ENCODE measurements at regions not wholly inside any gene's neighbourhood (a gene's known extent, or its start where the extent isn't known, plus 50 kb on each side); places are given as distances from the start of the nearest gene placed in this dataset.

DNA sequence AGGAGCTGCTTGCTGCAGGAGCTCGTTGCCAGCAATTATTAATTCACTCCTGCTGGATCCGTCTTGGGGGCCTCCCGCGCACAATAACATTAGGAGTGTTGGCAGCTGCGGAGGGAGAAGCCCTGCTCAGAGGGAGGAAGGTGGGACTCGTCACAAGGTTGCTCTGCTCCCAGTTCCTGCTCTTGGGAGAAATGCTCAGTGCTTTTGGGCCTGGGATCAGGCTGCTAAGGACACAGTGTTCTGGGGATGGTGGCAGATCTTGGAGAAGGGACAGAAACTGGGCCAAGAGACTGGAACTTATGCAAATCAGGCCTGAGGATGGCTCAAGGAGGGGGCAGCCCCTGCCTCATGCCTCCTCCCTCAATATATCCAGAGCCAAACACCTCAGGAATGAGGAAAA lies 78.9 kb upstream of the OLFM4 start:
- Histone ChIP-seq H3K4me1 (ENCODE audit: control insufficient read depth, insufficient read depth, low read length, poor library complexity, severe bottlenecking) (no peaks in the 10 kb centered on the region), H3K27ac (ENCODE audit: insufficient read depth, low read length, poor library complexity, severe bottlenecking) (no peak overlapping the region), H3K36me3 (ENCODE audit: control insufficient read depth, insufficient read depth, low read length) (no peaks in the 10 kb centered on the region), H3K4me3 (ENCODE audit: insufficient read depth, low read depth, low read length, poor library complexity, severe bottlenecking) (no peak overlapping the region), H3K9me3 (ENCODE audit: control insufficient read depth, low read length) (no peaks in the 10 kb centered on the region), H3K27me3 (replicated peaks; ENCODE audit: control insufficient read depth, insufficient read depth, low read length, poor library complexity, severe bottlenecking) (no peaks in the 10 kb centered on the region)
- DNase-seq = no peak

DNA sequence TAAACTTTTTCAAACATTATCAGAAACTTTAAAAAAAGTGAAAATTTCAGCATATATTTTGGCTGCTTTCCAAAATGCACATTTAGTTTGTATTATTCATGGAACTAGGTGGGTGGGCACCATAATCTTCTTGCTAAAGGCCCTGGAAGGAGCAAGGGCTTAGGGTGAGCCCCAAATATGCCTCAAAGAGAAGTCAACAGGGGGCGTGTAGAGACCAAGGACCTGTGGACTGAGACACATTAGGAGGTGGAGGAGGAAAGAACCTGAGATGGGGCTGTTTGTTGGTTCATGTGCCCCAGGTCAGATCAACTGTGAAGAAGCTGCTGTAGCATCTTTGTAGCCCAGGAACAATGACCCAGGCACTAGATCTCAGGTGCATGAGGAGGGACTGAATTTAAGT lies 79.6 kb upstream of the OLFM4 start:
- no peaks in the 10 kb centered on the region for H3K36me3 ChIP-seq (ENCODE audit: control insufficient read depth, insufficient read depth, low read length)
- H3K27ac ChIP-seq (ENCODE audit: insufficient read depth, low read length, poor library complexity, severe bottlenecking) = no peak overlapping the region
- DNase-seq = no peak
- no peaks in the 10 kb centered on the region for H3K4me1 ChIP-seq (ENCODE audit: control insufficient read depth, insufficient read depth, low read length, poor library complexity, severe bottlenecking)
- no peaks in the 10 kb centered on the region for H3K27me3 ChIP-seq (replicated peaks; ENCODE audit: control insufficient read depth, insufficient read depth, low read length, poor library complexity, severe bottlenecking)
- H3K9me3 ChIP-seq (ENCODE audit: control insufficient read depth, low read length) = no peaks in the 10 kb centered on the region
- no peak overlapping the region for H3K4me3 ChIP-seq (ENCODE audit: insufficient read depth, low read depth, low read length, poor library complexity, severe bottlenecking)

DNA sequence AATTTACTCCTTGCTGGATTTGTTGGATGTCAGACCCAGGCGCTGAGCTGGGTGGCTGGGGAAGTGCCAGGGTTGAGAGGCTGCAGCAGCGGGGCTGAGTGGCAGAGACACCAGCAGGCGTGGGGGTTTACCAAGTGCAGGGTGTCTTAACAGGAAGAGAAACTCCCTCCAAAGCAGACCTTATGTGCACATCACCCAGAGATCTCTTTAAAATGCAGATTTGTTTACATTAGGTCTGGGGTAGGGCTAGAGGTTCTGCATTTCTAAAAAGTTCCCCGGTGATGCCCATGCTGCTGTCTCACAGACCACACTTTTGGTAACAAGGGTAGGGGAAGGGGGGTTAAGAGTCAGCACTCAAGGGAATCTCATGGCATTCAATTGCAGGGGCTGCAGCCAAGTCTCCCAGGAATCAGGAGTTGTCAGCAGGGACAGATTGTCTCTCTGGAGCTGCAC lies 80.7 kb upstream of the OLFM4 start:
- no peak overlapping the region for H3K27ac ChIP-seq (ENCODE audit: insufficient read depth, low read length, poor library complexity, severe bottlenecking)
- no peak for DNase-seq
- no peaks in the 10 kb centered on the region for H3K36me3 ChIP-seq (ENCODE audit: control insufficient read depth, insufficient read depth, low read length)
- H3K4me1 ChIP-seq (ENCODE audit: control insufficient read depth, insufficient read depth, low read length, poor library complexity, severe bottlenecking) = no peaks in the 10 kb centered on the region
- no peak overlapping the region for H3K4me3 ChIP-seq (ENCODE audit: insufficient read depth, low read depth, low read length, poor library complexity, severe bottlenecking)
- H3K27me3 ChIP-seq (replicated peaks; ENCODE audit: control insufficient read depth, insufficient read depth, low read length, poor library complexity, severe bottlenecking) = no peaks in the 10 kb centered on the region
- H3K9me3 ChIP-seq (ENCODE audit: control insufficient read depth, low read length) = no peaks in the 10 kb centered on the region

DNA sequence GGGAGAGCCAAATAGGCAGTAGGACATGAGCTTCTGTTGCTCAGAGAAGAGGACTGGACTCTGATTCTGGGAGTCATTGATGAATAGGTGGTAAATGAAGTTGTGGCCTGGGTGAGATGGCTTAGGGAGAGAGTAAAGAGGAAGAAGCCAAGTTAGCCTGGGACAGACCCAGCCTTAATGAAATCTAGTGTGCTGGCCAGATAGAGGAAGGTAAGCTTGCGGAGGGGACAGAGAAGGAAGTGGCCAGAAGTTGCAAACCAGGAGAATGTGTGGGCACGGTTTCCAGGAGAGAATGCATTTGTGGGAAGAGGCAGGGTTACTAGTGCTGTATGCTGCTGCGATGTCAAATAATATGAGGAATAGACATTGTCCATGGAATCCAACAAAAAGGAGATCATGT lies 83.3 kb upstream of the OLFM4 start:
- Histone ChIP-seq H3K36me3 (ENCODE audit: control insufficient read depth, insufficient read depth, low read length) (no peaks in the 10 kb centered on the region), H3K9me3 (ENCODE audit: control insufficient read depth, low read length) (no peaks in the 10 kb centered on the region), H3K27me3 (replicated peaks; ENCODE audit: control insufficient read depth, insufficient read depth, low read length, poor library complexity, severe bottlenecking) (no peaks in the 10 kb centered on the region), H3K4me3 (ENCODE audit: insufficient read depth, low read depth, low read length, poor library complexity, severe bottlenecking) (no peak overlapping the region), H3K4me1 (ENCODE audit: control insufficient read depth, insufficient read depth, low read length, poor library complexity, severe bottlenecking) (no peaks in the 10 kb centered on the region), H3K27ac (ENCODE audit: insufficient read depth, low read length, poor library complexity, severe bottlenecking) (no peak overlapping the region)
- DNase-seq = no peak

DNA sequence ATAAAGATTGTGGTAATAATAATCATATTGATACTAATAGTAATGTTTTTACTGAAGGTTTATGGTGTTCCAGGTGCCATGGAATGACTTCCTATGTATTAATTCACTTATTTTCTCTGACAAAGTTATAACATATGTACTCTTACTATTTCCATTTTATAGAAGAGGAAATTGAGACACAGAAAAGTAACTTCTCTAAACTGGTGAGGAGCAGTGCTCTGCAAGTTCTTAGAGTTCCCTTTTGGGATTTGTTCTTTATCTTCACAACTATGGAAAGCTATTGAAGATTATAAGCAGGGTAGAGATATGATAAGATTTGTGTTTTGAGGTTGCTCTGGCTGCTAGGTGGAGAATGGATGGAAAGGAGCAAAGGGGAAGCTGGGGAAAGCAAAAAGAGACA lies 83.9 kb upstream of the OLFM4 start:
- DNase-seq = no peak
- Histone ChIP-seq H3K4me1 (ENCODE audit: control insufficient read depth, insufficient read depth, low read length, poor library complexity, severe bottlenecking) (no peaks in the 10 kb centered on the region), H3K9me3 (ENCODE audit: control insufficient read depth, low read length) (no peaks in the 10 kb centered on the region), H3K27ac (ENCODE audit: insufficient read depth, low read length, poor library complexity, severe bottlenecking) (no peak overlapping the region), H3K27me3 (replicated peaks; ENCODE audit: control insufficient read depth, insufficient read depth, low read length, poor library complexity, severe bottlenecking) (no peaks in the 10 kb centered on the region), H3K4me3 (ENCODE audit: insufficient read depth, low read depth, low read length, poor library complexity, severe bottlenecking) (no peak overlapping the region), H3K36me3 (ENCODE audit: control insufficient read depth, insufficient read depth, low read length) (no peaks in the 10 kb centered on the region)

DNA sequence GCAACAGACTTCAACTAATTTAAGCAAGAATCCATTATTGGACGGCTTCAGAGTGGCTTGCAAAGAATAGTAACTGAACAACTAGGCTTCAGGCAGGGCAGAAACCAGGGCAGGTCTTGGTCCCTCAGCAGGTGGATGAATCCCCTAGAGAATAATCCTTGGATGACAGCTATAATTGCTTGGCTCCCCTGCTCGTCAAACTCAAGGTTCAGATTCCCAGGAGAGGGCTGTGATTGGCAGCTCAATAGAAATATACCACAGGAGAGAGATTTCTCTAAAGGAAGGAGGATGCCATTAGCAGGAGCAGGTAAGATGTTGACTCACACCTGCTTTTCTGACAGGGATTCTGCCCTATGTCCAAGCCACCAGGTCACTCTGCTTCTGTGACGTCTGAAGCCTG lies 89.6 kb upstream of the PCDH8 start:
- Histone ChIP-seq H3K9me3 (ENCODE audit: control insufficient read depth, low read length) (no peaks in the 10 kb centered on the region), H3K36me3 (ENCODE audit: control insufficient read depth, insufficient read depth, low read length) (no peaks in the 10 kb centered on the region), H3K27ac (ENCODE audit: insufficient read depth, low read length, poor library complexity, severe bottlenecking) (no peak overlapping the region), H3K4me3 (ENCODE audit: insufficient read depth, low read depth, low read length, poor library complexity, severe bottlenecking) (no peak overlapping the region), H3K27me3 (replicated peaks; ENCODE audit: control insufficient read depth, insufficient read depth, low read length, poor library complexity, severe bottlenecking) (no peaks in the 10 kb centered on the region), H3K4me1 (ENCODE audit: control insufficient read depth, insufficient read depth, low read length, poor library complexity, severe bottlenecking) (no peaks in the 10 kb centered on the region)
- DNase-seq = no peak

DNA sequence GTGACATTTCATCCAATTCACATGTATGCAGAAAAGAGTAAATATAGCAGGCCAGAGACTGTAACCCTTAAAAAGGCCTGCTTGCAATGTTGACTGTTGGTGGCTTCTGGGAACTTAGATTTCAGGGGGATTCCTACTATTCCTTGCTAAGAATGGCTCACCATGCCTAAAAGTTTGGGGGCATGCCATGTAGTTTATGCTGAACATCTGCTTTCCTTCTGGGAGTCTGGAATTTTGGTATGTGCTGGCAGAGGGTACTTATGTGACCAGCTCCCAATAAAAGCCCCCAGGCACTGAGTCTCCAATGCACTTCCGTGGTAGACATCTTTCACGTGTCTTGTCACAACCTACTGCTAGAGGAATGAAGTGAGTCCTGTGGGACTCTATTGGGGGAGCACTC lies 88.4 kb upstream of the PCDH8 start:
- H3K27ac ChIP-seq (ENCODE audit: insufficient read depth, low read length, poor library complexity, severe bottlenecking) = no peak overlapping the region
- H3K36me3 ChIP-seq (ENCODE audit: control insufficient read depth, insufficient read depth, low read length) = no peaks in the 10 kb centered on the region
- no peaks in the 10 kb centered on the region for H3K27me3 ChIP-seq (replicated peaks; ENCODE audit: control insufficient read depth, insufficient read depth, low read length, poor library complexity, severe bottlenecking)
- no peaks in the 10 kb centered on the region for H3K9me3 ChIP-seq (ENCODE audit: control insufficient read depth, low read length)
- DNase-seq = no peak
- no peaks in the 10 kb centered on the region for H3K4me1 ChIP-seq (ENCODE audit: control insufficient read depth, insufficient read depth, low read length, poor library complexity, severe bottlenecking)
- no peak overlapping the region for H3K4me3 ChIP-seq (ENCODE audit: insufficient read depth, low read depth, low read length, poor library complexity, severe bottlenecking)

DNA sequence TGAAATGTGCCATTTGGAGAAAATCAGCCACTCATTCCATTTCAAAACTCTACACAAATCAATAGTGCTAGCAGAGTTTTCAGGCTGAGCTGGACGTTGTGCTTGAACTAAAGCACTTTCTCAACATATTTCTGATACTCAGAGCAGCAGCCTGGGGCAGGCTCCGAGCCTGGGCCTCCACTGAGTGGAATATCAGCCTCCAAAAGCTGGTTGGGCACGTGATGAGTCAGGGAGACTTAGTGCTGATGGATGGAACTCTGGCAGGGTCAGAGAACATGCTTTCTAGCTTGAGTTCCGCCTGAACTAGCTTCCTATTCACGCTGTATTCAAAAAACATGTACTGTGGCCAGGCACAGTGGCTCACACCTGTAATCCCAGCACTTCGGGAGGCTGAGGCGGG lies 85.8 kb upstream of the PCDH8 start:
- no peaks in the 10 kb centered on the region for H3K9me3 ChIP-seq (ENCODE audit: control insufficient read depth, low read length)

DNA sequence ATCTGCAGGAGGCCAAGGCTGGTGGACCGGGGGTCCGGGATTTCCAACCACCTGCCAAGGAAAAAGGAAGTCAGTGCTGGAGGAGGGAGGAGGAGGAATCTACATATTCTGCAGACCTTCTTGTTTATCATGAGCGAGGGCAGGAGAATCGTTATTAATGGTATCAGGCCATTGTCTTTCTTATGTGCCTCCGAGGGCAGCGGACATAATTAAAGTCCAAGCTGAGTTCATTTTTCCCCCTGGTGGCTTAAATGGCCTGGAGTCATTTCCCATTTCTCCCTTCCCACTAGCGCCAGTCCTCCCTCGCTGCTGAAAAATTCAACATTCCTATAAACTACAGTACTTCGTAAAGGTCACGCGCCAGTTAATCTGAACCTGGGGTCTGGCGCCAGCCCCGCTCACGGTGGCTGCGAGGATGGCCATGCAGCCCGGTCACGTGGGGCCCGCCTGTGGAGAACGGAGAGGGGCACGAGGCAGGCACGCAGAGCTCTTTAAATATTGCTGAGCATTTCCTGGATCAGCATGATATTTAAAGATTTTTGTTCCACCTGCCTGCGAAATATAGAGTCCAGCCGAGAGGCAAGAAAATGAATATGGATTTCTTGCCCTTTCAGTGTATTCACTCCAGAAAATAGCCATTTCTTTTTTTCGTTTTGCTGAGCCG lies 85.2 kb upstream of the PCDH8 start:
- no peaks in the 10 kb centered on the region for H3K27me3 ChIP-seq (replicated peaks; ENCODE audit: control insufficient read depth, insufficient read depth, low read length, poor library complexity, severe bottlenecking)
- no peak for DNase-seq
- H3K4me1 ChIP-seq (ENCODE audit: control insufficient read depth, insufficient read depth, low read length, poor library complexity, severe bottlenecking) = no peaks in the 10 kb centered on the region
- no peak overlapping the region for H3K4me3 ChIP-seq (ENCODE audit: insufficient read depth, low read depth, low read length, poor library complexity, severe bottlenecking)
- H3K27ac ChIP-seq (ENCODE audit: insufficient read depth, low read length, poor library complexity, severe bottlenecking) = no peak overlapping the region
- no peaks in the 10 kb centered on the region for H3K36me3 ChIP-seq (ENCODE audit: control insufficient read depth, insufficient read depth, low read length)
- no peaks in the 10 kb centered on the region for H3K9me3 ChIP-seq (ENCODE audit: control insufficient read depth, low read length)

More for the DNA sequence above, 85.8 kb upstream of the PCDH8 start:
- Histone ChIP-seq H3K36me3 (ENCODE audit: control insufficient read depth, insufficient read depth, low read length) (no peaks in the 10 kb centered on the region), H3K27me3 (replicated peaks; ENCODE audit: control insufficient read depth, insufficient read depth, low read length, poor library complexity, severe bottlenecking) (no peaks in the 10 kb centered on the region), H3K4me3 (ENCODE audit: insufficient read depth, low read depth, low read length, poor library complexity, severe bottlenecking) (no peak overlapping the region), H3K4me1 (ENCODE audit: control insufficient read depth, insufficient read depth, low read length, poor library complexity, severe bottlenecking) (no peaks in the 10 kb centered on the region), H3K27ac (ENCODE audit: insufficient read depth, low read length, poor library complexity, severe bottlenecking) (no peak overlapping the region)
- DNase-seq = no peak

DNA sequence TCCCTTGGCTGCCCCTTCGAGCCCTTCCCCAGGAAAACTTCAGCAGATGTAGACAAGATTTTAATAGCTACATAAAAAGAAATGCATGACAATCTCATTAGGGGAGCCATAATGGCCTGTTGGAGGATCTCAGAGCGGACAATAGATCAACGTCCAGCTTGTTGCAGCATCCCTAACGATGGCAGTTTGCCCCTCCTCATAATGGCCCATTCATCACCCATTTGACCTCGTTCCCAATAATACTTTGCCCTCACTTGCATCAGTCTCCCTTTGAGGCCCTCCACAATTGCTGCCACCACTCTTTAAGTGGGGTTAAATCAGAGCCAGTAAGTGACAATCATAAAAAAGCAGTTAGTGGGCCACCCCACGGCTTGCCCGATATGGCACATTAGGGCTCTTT lies 84.7 kb upstream of the PCDH8 start:
- Histone ChIP-seq H3K27ac (ENCODE audit: insufficient read depth, low read length, poor library complexity, severe bottlenecking) (no peak overlapping the region), H3K9me3 (ENCODE audit: control insufficient read depth, low read length) (no peaks in the 10 kb centered on the region), H3K4me1 (ENCODE audit: control insufficient read depth, insufficient read depth, low read length, poor library complexity, severe bottlenecking) (no peaks in the 10 kb centered on the region), H3K27me3 (replicated peaks; ENCODE audit: control insufficient read depth, insufficient read depth, low read length, poor library complexity, severe bottlenecking) (no peaks in the 10 kb centered on the region), H3K36me3 (ENCODE audit: control insufficient read depth, insufficient read depth, low read length) (no peaks in the 10 kb centered on the region), H3K4me3 (ENCODE audit: insufficient read depth, low read depth, low read length, poor library complexity, severe bottlenecking) (no peak overlapping the region)
- DNase-seq = no peak
